ENCODE measurements at regions not wholly inside any gene's neighbourhood (a gene's known extent, or its start where the extent isn't known, plus 50 kb on each side); places are given as distances from the start of the nearest gene placed in this dataset.

GRCh38 chr17:55601874-55602364 is 90.7 kb upstream of the SMIM36 start:
- intact Hi-C loops (cut with micrococcal nuclease) = loop anchor here (1.0 kb wide), 2 partner anchors 53 to 76 kb away; no protein-coding TSS in a partner anchor
- Mint-ChIP-seq H3K4me3 (no peak overlapping the region), H3K9me3 (ENCODE audit: insufficient read depth) (peaks cover 15% of the 10 kb centered on the region), H3K4me1 (no peaks in the 10 kb centered on the region), H3K27ac (no peak overlapping the region), H3K27me3 (peaks cover 9% of the 10 kb centered on the region)
- ChIA-PET POLR2A (no interaction called here), CTCF (interaction anchor here (0.5 to 7.8 kb wide), 31 partner anchors 10 to 758 kb away, joined by 3 to 233 read pairs (median 4); partner anchors contain the start of gene SMIM36)
- Histone ChIP-seq H3K79me2 (ENCODE audit: control insufficient read depth, insufficient read depth, low read length) (no peaks in the 10 kb centered on the region), H2AFZ (ENCODE audit: insufficient read depth, low read depth, low read length, poor library complexity, severe bottlenecking) (no peak overlapping the region), H3K9me3 (ENCODE audit: control extremely low read depth in 1 of 3, control insufficient read depth in 2 of 3, insufficient read depth in 1 of 3, low read length in 2 of 3) (peaks cover 0 to 19% (median 2%) of the 10 kb centered on the region in 3 donors), H3K9ac (ENCODE audit: low read length) (no peak overlapping the region), H3K4me3 (ENCODE audit: control extremely low read depth in 1 of 5, extremely low read depth in 1 of 5, insufficient read depth in 1 of 5, low read depth in 2 of 5, low read length in 4 of 5) (no peak overlapping the region), H3K27ac (ENCODE audit: low read length in 2 of 2) (no peak overlapping the region), H4K20me1 (ENCODE audit: control insufficient read depth, insufficient read depth, low read length, poor library complexity, severe bottlenecking) (no peaks in the 10 kb centered on the region), H3K4me2 (replicated peaks; ENCODE audit: low read depth, low read length, poor library complexity, severe bottlenecking) (no peak overlapping the region), H3K27me3 (replicated peaks in 1 of 4; ENCODE audit: control extremely low read depth in 1 of 4, control insufficient read depth in 3 of 4, insufficient read depth in 4 of 4, low read length in 3 of 4) (peaks cover 0 to 4% (median 0%) of the 10 kb centered on the region in 4 experiments), H3K36me3 (replicated peaks in 1 of 2; ENCODE audit: control extremely low read depth in 1 of 2, control insufficient read depth in 1 of 2, extremely low read depth in 1 of 2, insufficient read depth in 2 of 2, low read length in 1 of 2) (no peaks in the 10 kb centered on the region), H3K4me1 (ENCODE audit: control insufficient read depth in 2 of 2, insufficient read depth in 2 of 2, low read length in 2 of 2) (no peaks in the 10 kb centered on the region)
- no peak for TF ChIP-seq EZH2 (IDR thresholded peaks at IDR 0.05; ENCODE audit: borderline replicate concordance, insufficient read depth, low read depth, low read length, poor library complexity, severe bottlenecking)
- TF ChIP-seq, protein P1, sequence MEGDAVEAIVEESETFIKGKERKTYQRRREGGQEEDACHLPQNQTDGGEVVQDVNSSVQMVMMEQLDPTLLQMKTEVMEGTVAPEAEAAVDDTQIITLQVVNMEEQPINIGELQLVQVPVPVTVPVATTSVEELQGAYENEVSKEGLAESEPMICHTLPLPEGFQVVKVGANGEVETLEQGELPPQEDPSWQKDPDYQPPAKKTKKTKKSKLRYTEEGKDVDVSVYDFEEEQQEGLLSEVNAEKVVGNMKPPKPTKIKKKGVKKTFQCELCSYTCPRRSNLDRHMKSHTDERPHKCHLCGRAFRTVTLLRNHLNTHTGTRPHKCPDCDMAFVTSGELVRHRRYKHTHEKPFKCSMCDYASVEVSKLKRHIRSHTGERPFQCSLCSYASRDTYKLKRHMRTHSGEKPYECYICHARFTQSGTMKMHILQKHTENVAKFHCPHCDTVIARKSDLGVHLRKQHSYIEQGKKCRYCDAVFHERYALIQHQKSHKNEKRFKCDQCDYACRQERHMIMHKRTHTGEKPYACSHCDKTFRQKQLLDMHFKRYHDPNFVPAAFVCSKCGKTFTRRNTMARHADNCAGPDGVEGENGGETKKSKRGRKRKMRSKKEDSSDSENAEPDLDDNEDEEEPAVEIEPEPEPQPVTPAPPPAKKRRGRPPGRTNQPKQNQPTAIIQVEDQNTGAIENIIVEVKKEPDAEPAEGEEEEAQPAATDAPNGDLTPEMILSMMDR (IDR thresholded peaks at IDR 0.05) = peak; percentile 69
- no peak for ATAC-seq (ENCODE audit: low read depth)
- DNase-seq = peak; percentile 56

- no peak overlapping the region for H3K27ac Mint-ChIP-seq
- no peak overlapping the region for H3K4me2 ChIP-seq (replicated peaks; ENCODE audit: low read depth, low read length, poor library complexity, severe bottlenecking)
- H3K4me1 Mint-ChIP-seq = no peaks in the 10 kb centered on the region
- intact Hi-C loops (cut with micrococcal nuclease) = no loop called here
- ChIA-PET POLR2A (no interaction called here), CTCF (no interaction called here)
- H3K36me3 ChIP-seq (replicated peaks in 1 of 2; ENCODE audit: control extremely low read depth in 1 of 2, control insufficient read depth in 1 of 2, extremely low read depth in 1 of 2, insufficient read depth in 2 of 2, low read length in 1 of 2) = no peaks in the 10 kb centered on the region
- H3K4me3 ChIP-seq (ENCODE audit: control extremely low read depth in 1 of 5, extremely low read depth in 1 of 5, insufficient read depth in 1 of 5, low read depth in 2 of 5, low read length in 4 of 5) = no peak overlapping the region
- no peak for ATAC-seq (ENCODE audit: low read depth)
- H4K20me1 ChIP-seq (ENCODE audit: control insufficient read depth, insufficient read depth, low read length, poor library complexity, severe bottlenecking) = no peaks in the 10 kb centered on the region
- no peak overlapping the region for H3K27ac ChIP-seq (ENCODE audit: low read length in 2 of 2)
- no peak for DNase-seq
- peaks cover 2 to 20% (median 4%) of the 10 kb centered on the region in 3 donors for H3K9me3 ChIP-seq (ENCODE audit: control extremely low read depth in 1 of 3, control insufficient read depth in 2 of 3, insufficient read depth in 1 of 3, low read length in 2 of 3)
- no CpG with 5 or more reads among the region's 1 CpG for WGBS (ENCODE audit: insufficient coverage)
- no peak overlapping the region for H2AFZ ChIP-seq (ENCODE audit: insufficient read depth, low read depth, low read length, poor library complexity, severe bottlenecking)
- H3K4me1 ChIP-seq (ENCODE audit: control insufficient read depth in 2 of 2, insufficient read depth in 2 of 2, low read length in 2 of 2) = no peaks in the 10 kb centered on the region
- no peaks in the 10 kb centered on the region for H3K79me2 ChIP-seq (ENCODE audit: control insufficient read depth, insufficient read depth, low read length)
- no peak overlapping the region for H3K9ac ChIP-seq (ENCODE audit: low read length)
- no peaks in the 10 kb centered on the region for H3K27me3 ChIP-seq (replicated peaks in 1 of 4; ENCODE audit: control extremely low read depth in 1 of 4, control insufficient read depth in 3 of 4, insufficient read depth in 4 of 4, low read length in 3 of 4)
- H3K4me3 Mint-ChIP-seq = no peak overlapping the region
- peaks cover 4% of the 10 kb centered on the region for H3K27me3 Mint-ChIP-seq
- H3K9me3 Mint-ChIP-seq (ENCODE audit: insufficient read depth) = peaks cover 15% of the 10 kb centered on the region
- no peak for TF ChIP-seq EZH2 (IDR thresholded peaks at IDR 0.05; ENCODE audit: borderline replicate concordance, insufficient read depth, low read depth, low read length, poor library complexity, severe bottlenecking)
- TF ChIP-seq, protein P1 (IDR thresholded peaks at IDR 0.05) = no peak
Observed at GRCh38 chr17:55598495-55598894, 87.2 kb upstream of the SMIM36 start.
